GM21737 (cell line): ENCODE measurements at regions not wholly inside any gene's neighbourhood (a gene's known extent, or its start where the extent isn't known, plus 50 kb on each side); places are given as distances from the start of the nearest gene placed in this dataset.

ENCODE experiments used
- ATAC-seq: cut with Tn5 transposase; IDR thresholded peaks from one replicate; pipeline ENCODE4 v1.9.1; 2021; ENCODE audit warnings: mild to moderate bottlenecking, moderate library complexity; ENCODE audit not compliant: unreplicated experiment

GRCh38 chr12:66903782-66904396, 225.0 kb upstream of the GRIP1 start:
- no peak for ATAC-seq

GRCh38 chr12:66905201-66905600, 226.3 kb upstream of the GRIP1 start:
- no peak for ATAC-seq

- ATAC-seq: no peak
Measured at GRCh38 chr12:66910366-66910974, 231.6 kb upstream of the GRIP1 start.

- no peak for ATAC-seq
Measured at GRCh38 chr12:66915306-66915904, 236.5 kb upstream of the GRIP1 start.

GRCh38 chr12:66916189-66916588, 237.3 kb upstream of the GRIP1 start:
- no peak for ATAC-seq

GRCh38 chr12:66919466-66919865, 240.6 kb upstream of the GRIP1 start:
- ATAC-seq: no peak

GRCh38 chr12:66920205-66920604, 241.3 kb upstream of the GRIP1 start:
- ATAC-seq: no peak

- ATAC-seq: no peak
Measured at GRCh38 chr12:66921151-66921550, 242.3 kb upstream of the GRIP1 start.

- ATAC-seq: no peak
Measured at GRCh38 chr12:66925083-66925482, 246.2 kb upstream of the GRIP1 start.

GRCh38 chr12:66929121-66929520, 250.2 kb upstream of the GRIP1 start:
- ATAC-seq: no peak

GRCh38 chr12:66931091-66931490, 252.2 kb upstream of the GRIP1 start:
- ATAC-seq: no peak

- no peak for ATAC-seq
Measured at GRCh38 chr12:66932126-66932525, 253.2 kb upstream of the GRIP1 start.

- ATAC-seq: no peak
Measured at GRCh38 chr12:66934302-66935062, 255.6 kb upstream of the GRIP1 start.

- no peak for ATAC-seq
Measured at GRCh38 chr12:66941150-66941549, 262.3 kb upstream of the GRIP1 start.

- ATAC-seq: no peak
Measured at GRCh38 chr12:66942741-66943465, 264.0 kb upstream of the GRIP1 start.

- ATAC-seq: no peak
Measured at GRCh38 chr12:66944365-66944764, 265.5 kb upstream of the GRIP1 start.

GRCh38 chr12:66945189-66945817, 266.4 kb upstream of the GRIP1 start:
- no peak for ATAC-seq

- ATAC-seq: no peak
Measured at GRCh38 chr12:66947119-66947518, 268.2 kb upstream of the GRIP1 start.

GRCh38 chr12:66952668-66953067, 273.8 kb upstream of the GRIP1 start:
- no peak for ATAC-seq

GRCh38 chr12:66956300-66956699, 277.4 kb upstream of the GRIP1 start:
- ATAC-seq: no peak

GRCh38 chr12:66959276-66959675, 280.4 kb upstream of the GRIP1 start:
- ATAC-seq: no peak
